HG02759 (cell line): ENCODE measurements at regions not wholly inside any gene's neighbourhood (a gene's known extent, or its start where the extent isn't known, plus 50 kb on each side); places are given as distances from the start of the nearest gene placed in this dataset.
A peak's percentile ranks its signal among the peaks of the same experiment; 100 is the strongest.
"Not testable (repeated sequence)": the region's sequence is repeated elsewhere in the genome, so short reads cannot be mapped to it uniquely, and the experiment has no call there.

ENCODE experiments used
- ATAC-seq: cut with Tn5 transposase; IDR thresholded peaks from one replicate; pipeline ENCODE4 v1.9.1; 2021; ENCODE audit warnings: mild to moderate bottlenecking, moderate library complexity; ENCODE audit not compliant: unreplicated experiment

- ATAC-seq = peak; percentile 40
Observed at GRCh38 chr9:26669701-26670670, 222.6 kb downstream of the CAAP1 start.

GRCh38 chr9:26667882-26668281, 224.7 kb downstream of the CAAP1 start:
- ATAC-seq = no peak

GRCh38 chr9:26665666-26666065, 226.9 kb downstream of the CAAP1 start:
- no peak for ATAC-seq

- ATAC-seq = not testable (repeated sequence)
Observed at GRCh38 chr9:26664087-26664773, 228.4 kb downstream of the CAAP1 start.

GRCh38 chr9:26662476-26662875, 230.1 kb downstream of the CAAP1 start:
- ATAC-seq = no peak

GRCh38 chr9:26658476-26658875, 234.1 kb downstream of the CAAP1 start:
- no peak for ATAC-seq

GRCh38 chr9:26657958-26658357, 234.6 kb downstream of the CAAP1 start:
- ATAC-seq = no peak

GRCh38 chr9:26656003-26656870, 236.4 kb downstream of the CAAP1 start:
- no peak for ATAC-seq

- ATAC-seq = no peak
Observed at GRCh38 chr9:26655166-26655565, 237.4 kb downstream of the CAAP1 start.

- no peak for ATAC-seq
Observed at GRCh38 chr9:26650325-26650724, 242.3 kb downstream of the CAAP1 start.

GRCh38 chr9:26643826-26644225, 248.8 kb downstream of the CAAP1 start:
- no peak for ATAC-seq

GRCh38 chr9:26639761-26640160, 252.8 kb downstream of the CAAP1 start:
- ATAC-seq = no peak

GRCh38 chr9:26637101-26637500, 255.5 kb downstream of the CAAP1 start:
- no peak for ATAC-seq

GRCh38 chr9:26613851-26614350, 278.7 kb downstream of the CAAP1 start:
- ATAC-seq = not testable (repeated sequence)

GRCh38 chr9:26612211-26612610, 280.4 kb downstream of the CAAP1 start:
- ATAC-seq = no peak

GRCh38 chr9:26606756-26607155, 285.8 kb downstream of the CAAP1 start:
- no peak for ATAC-seq

- ATAC-seq = no peak
Observed at GRCh38 chr9:26605367-26605766, 287.2 kb downstream of the CAAP1 start.

- ATAC-seq = no peak
Observed at GRCh38 chr9:26604076-26604662, 288.4 kb downstream of the CAAP1 start.

GRCh38 chr9:26603617-26604016, 289.0 kb downstream of the CAAP1 start:
- ATAC-seq = no peak

- ATAC-seq = no peak
Observed at GRCh38 chr9:26597542-26598149, 295.0 kb downstream of the CAAP1 start.
